Uterus (tissue), 2 donors: ENCODE measurements at regions not wholly inside any gene's neighbourhood (a gene's known extent, or its start where the extent isn't known, plus 50 kb on each side); places are given as distances from the start of the nearest gene placed in this dataset.

ENCODE experiments used
- CTCF ChIP-seq, 4 experiments: fragments of 200-600 bp in 2 of 4; fragments of 450-650 bp in 2 of 4; sonication (generic) in 2 of 4; IDR thresholded peaks; one replicate each; pipeline ENCODE4 v1.5.1; 2016 to 2019; ENCODE audit warnings: antibody characterized with exemption in 4 of 4, mild to moderate bottlenecking in 2 of 4, moderate library complexity in 1 of 4
- POLR2A ChIP-seq, 2 donors: fragments of 450-650 bp; IDR thresholded peaks; one replicate each; pipeline ENCODE4 v1.6.1; 2016; ENCODE audit warnings: antibody characterized with exemption in 2 of 2, mild to moderate bottlenecking in 1 of 2, moderate library complexity in 1 of 2

- TF ChIP-seq POLR2A (IDR thresholded peaks at IDR 0.05) (no peak), CTCF (IDR thresholded peaks at IDR 0.05) (no peak)
Measured at GRCh38 chr1:58166417-58166816, 380.1 kb downstream of the OMA1 start.
